HG03103 (cell line): ENCODE measurements at regions not wholly inside any gene's neighbourhood (a gene's known extent, or its start where the extent isn't known, plus 50 kb on each side); places are given as distances from the start of the nearest gene placed in this dataset.

Experiments
- ATAC-seq: cut with Tn5 transposase; IDR thresholded peaks from one replicate; pipeline ENCODE4 v1.9.1; 2021; ENCODE audit warnings: low read depth; ENCODE audit not compliant: unreplicated experiment

GRCh38 chr3:192068464-192069254 lies 607.7 kb downstream of the PYDC2 start:
- peak; percentile 59 for ATAC-seq

DNA sequence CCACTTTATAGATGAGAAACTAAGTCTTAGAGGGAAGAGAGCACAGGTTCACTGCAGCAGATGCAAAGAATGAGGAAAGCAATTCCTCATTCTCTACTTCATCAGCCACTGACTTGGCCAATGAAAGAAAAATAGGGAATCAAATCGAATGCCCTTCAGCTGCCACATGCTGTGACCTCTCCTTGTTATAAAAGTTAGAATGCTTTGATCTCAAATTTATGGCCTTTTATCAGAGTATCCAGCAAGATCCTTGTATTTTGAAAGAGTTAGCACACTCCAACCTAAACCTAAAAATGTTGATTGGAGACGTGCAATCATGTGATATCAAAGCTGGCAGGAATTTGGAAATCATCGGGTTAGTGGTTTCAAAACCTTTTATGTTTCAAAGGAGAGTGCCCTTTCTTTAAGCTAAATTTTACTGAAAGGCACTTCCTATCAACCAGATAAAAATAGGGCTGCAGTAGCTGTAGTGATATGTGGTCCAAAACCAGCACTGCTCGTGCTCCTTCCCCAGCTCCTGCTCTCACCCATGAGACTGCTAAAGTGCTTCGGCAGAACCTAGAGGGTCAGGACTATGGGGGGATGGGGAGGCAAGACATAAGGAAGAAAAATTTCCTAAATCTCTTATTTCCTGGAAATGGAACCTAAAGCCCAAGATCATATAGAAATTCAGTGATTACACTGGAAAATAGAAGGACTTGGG lies 617.0 kb downstream of the PYDC2 start:
- no peak for ATAC-seq

DNA sequence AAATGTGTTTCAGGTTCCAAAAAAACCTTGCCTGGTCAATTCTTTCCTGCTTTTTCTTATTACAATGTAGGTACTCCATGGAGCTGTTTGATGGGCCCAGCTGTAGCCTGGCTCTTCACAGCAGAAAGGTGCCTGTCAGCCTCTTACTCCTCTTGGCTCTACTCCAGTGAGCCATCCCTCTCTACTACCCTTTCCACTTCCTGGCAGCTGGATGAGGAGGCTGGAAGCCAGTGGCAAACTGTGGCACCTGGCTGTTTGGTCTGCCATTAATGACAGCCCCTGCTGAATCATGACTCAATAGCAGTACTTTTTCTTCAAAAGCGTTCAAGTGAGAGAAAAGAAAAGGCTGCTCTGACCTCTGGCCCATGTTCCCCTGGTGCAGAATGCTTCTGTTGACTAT lies 618.1 kb downstream of the PYDC2 start:
- no peak for ATAC-seq

GRCh38 chr3:192080336-192080735 lies 619.4 kb downstream of the PYDC2 start:
- ATAC-seq = no peak

DNA sequence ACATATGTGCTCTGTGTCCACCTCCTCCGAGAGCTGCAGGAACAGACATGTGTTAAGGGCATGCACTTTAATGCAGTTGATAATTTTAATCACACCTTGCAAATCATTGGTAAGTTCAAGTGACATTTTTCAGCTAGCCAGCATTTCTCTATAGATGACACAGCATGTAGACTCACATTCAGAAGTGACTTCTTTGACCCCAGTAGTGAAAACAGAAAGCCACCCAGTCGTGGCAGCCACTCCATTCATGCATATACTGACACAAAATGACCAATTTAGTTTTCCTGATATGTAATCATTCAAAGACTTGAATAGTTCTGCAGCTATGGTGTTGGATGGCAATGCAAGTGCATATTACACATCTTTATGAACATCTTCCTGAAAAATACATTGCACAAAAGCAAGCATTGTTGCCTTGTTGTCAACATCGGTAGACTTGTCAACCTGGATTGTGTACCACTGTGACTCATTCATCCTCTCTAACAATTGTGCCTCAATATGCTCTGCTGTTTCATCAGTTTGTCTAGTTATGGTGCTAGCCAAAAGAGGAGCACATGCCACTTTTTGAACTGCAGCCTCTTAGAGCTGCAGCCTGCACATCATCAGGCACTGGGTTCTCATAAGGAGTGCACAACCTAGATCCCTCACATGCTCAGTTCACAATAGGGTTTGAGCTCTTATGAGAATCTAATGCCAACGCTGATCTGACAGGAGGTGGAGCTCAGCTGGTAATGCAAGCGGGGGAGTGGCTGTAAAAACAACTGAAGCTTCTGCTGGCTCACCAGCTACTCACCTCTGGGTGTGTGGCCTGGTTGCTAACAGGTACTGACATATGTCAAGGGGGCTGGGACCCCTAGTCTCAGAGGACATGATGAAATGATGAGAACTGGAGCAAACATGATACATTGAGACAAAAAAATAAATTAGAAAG lies 622.0 kb downstream of the PYDC2 start:
- peak; percentile 98 for ATAC-seq
